PFSK-1 (cell line): ENCODE measurements at regions not wholly inside any gene's neighbourhood (a gene's known extent, or its start where the extent isn't known, plus 50 kb on each side); places are given as distances from the start of the nearest gene placed in this dataset.

ENCODE experiments used
- FOXP2 ChIP-seq: optimal IDR thresholded peaks from 2 replicates; pipeline ENCODE3; 2011; ENCODE audit warnings: borderline replicate concordance, control low read depth, inconsistent platforms; ENCODE audit not compliant: insufficient read depth; ENCODE audit errors: extremely low read length, extremely low read depth
- POLR2AphosphoS5 ChIP-seq: IDR thresholded peaks from 2 replicates; pipeline ENCODE4 v1.6.1; 2012; ENCODE audit warnings: low read depth, mild to moderate bottlenecking, control low read depth, low read length, moderate library complexity
- REST ChIP-seq, 2 experiments: IDR thresholded peaks; 2 replicates each; pipeline versions ENCODE4 v1.6.1 to v1.8.0; 2011 to 2012; ENCODE audit warnings: low read depth in 2 of 2, low read length in 2 of 2, control low read depth in 1 of 2, inconsistent platforms in 1 of 2, mild to moderate bottlenecking in 1 of 2, moderate library complexity in 1 of 2; ENCODE audit not compliant: insufficient read depth in 1 of 2
- SIN3A ChIP-seq: IDR thresholded peaks from 2 replicates; pipeline ENCODE4 v1.6.1; 2012; ENCODE audit warnings: mild to moderate bottlenecking, low read length, moderate library complexity, borderline replicate concordance; ENCODE audit not compliant: insufficient read depth
- TAF1 ChIP-seq: IDR thresholded peaks from 2 replicates; pipeline ENCODE4 v1.6.1; 2012; ENCODE audit warnings: low read length, control low read depth, borderline replicate concordance; ENCODE audit not compliant: insufficient read depth

GRCh38 chr4:128427832-128428366 lies 140.3 kb upstream of the PGRMC2 start:
- TF ChIP-seq TAF1 (no peak), FOXP2 (no peak), REST (IDR thresholded peaks at IDR 0.05; ENCODE audit: insufficient read depth in 1 of 2, low read depth in 2 of 2, low read length in 2 of 2) (no peak), POLR2AphosphoS5 (no peak), SIN3A (no peak)

- no peak for TF ChIP-seq SIN3A
These were observed 137.2 kb upstream of the PGRMC2 start for GRCh38 chr4:128424527-128425497.

- no peak for TF ChIP-seq REST (IDR thresholded peaks at IDR 0.05; ENCODE audit: insufficient read depth in 1 of 2, low read depth in 2 of 2, low read length in 2 of 2)
- no peak for TF ChIP-seq TAF1
- no peak for TF ChIP-seq SIN3A
- TF ChIP-seq POLR2AphosphoS5, result no peak
- TF ChIP-seq FOXP2, result no peak
These were observed 129.3 kb upstream of the PGRMC2 start for GRCh38 chr4:128416921-128417320.

GRCh38 chr4:128410037-128410436 lies 122.4 kb upstream of the PGRMC2 start:
- TF ChIP-seq SIN3A (no peak), FOXP2 (no peak), REST (IDR thresholded peaks at IDR 0.05; ENCODE audit: insufficient read depth in 1 of 2, low read depth in 2 of 2, low read length in 2 of 2) (no peak), POLR2AphosphoS5 (no peak), TAF1 (no peak)

- TF ChIP-seq REST (IDR thresholded peaks at IDR 0.05; ENCODE audit: insufficient read depth in 1 of 2, low read depth in 2 of 2, low read length in 2 of 2), result no peak
- TF ChIP-seq TAF1, result no peak
- no peak for TF ChIP-seq FOXP2
- no peak for TF ChIP-seq SIN3A
- no peak for TF ChIP-seq POLR2AphosphoS5
These were observed 116.0 kb upstream of the PGRMC2 start for GRCh38 chr4:128403586-128403985.
